NCI-H345 treated with DMSO at 0.1 percent for 48 hours (cell line): ENCODE measurements at regions not wholly inside any gene's neighbourhood (a gene's known extent, or its start where the extent isn't known, plus 50 kb on each side); places are given as distances from the start of the nearest gene placed in this dataset.
"Not testable (repeated sequence)": the region's sequence is repeated elsewhere in the genome, so short reads cannot be mapped to it uniquely, and the experiment has no call there.

Source experiments
- DNase-seq: peaks from one replicate; lab custom pipeline; 2025; ENCODE audit not compliant: unreplicated experiment; lab: John Stamatoyannopoulos, UW

GRCh38 chr4:120005527-120005926 lies 61.1 kb downstream of the MAD2L1 start:
- DNase-seq: no peak

GRCh38 chr4:120005076-120005475 lies 61.6 kb downstream of the MAD2L1 start:
- no peak for DNase-seq

- DNase-seq: no peak
Observed at GRCh38 chr4:120004054-120004453, 62.6 kb downstream of the MAD2L1 start.

DNA sequence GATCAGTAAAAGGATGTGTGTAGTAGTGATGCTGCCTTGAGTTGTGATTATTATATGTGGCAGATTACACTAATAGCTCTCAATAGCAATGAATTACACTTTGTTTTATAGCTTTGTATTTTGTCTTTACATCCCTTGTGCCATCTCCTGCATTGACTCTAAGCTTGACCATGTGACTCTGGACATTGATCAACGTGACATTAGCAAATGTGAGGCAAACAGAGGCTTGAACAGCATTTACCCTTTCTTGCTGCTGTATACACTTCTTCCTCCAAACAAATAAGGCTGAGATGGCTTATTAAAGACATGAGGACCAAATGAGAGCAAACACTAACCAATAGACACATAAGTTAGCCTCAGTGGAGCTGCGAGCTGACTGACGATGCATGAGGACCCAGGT lies 63.5 kb downstream of the MAD2L1 start:
- DNase-seq: no peak

DNA sequence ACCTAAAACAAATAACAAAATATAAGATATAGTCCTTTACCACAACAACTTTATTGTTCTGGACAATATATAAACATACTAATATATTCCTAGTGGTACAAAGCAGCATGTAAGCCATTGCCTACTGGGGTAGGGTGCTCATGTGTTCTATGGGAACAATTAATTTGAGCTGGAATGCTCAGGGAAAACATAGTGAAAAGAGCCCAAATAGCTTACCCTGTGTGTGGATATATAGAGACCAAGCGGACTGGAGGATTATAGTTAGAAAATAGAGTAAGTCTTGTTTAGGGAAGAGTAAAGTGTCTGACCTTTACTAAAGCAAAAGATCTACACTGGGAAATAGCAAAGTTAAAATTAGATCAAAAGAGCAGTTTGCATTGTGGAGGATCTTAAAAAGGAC lies 64.8 kb downstream of the MAD2L1 start:
- no peak for DNase-seq

- no peak for DNase-seq
Observed at GRCh38 chr4:120000591-120001296, 65.9 kb downstream of the MAD2L1 start.

- DNase-seq: not testable (repeated sequence)
Observed at GRCh38 chr4:119996024-119996423, 70.6 kb downstream of the MAD2L1 start.

DNA sequence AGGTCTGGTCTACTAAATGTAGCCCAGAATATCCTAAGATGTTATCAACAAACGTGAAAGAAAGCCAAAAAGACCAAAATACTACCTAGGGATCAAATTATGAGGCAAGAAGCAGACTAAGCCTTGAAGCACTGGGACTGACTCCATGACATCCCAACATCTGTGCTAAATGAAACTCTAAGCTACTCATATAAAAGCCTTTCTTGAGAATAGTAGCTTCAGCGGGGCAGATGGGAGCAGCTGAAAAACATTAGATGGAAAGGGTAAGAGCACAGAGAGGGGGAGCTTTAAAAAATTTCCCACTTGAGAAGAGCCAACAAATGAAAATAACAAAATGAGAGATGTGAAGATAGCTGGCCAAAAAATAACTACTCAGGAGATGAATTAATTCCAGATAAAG lies 81.7 kb downstream of the MAD2L1 start:
- DNase-seq: no peak

DNA sequence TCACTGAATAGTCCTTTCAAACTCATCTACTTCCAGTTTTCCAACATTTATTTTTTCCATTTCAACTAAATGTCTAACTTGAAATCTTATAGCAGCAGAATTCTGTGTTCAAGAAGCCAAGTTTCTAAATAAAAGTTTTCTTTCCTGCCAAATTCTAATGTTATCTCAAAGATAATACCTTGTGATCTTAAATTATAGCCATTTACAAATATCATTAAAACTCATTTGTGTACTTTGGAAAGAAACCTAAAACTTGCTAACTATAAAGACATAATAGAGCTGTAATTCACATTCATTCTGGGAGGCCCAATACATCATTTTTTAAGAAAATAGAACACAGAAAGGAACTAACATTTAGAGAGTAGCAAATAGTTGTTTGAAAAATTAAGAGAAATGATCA lies 83.9 kb downstream of the MAD2L1 start:
- DNase-seq: no peak

- DNase-seq: no peak
Observed at GRCh38 chr4:119980456-119980855, 86.2 kb downstream of the MAD2L1 start.

GRCh38 chr4:119977076-119977940 lies 89.3 kb downstream of the MAD2L1 start:
- no peak for DNase-seq

DNA sequence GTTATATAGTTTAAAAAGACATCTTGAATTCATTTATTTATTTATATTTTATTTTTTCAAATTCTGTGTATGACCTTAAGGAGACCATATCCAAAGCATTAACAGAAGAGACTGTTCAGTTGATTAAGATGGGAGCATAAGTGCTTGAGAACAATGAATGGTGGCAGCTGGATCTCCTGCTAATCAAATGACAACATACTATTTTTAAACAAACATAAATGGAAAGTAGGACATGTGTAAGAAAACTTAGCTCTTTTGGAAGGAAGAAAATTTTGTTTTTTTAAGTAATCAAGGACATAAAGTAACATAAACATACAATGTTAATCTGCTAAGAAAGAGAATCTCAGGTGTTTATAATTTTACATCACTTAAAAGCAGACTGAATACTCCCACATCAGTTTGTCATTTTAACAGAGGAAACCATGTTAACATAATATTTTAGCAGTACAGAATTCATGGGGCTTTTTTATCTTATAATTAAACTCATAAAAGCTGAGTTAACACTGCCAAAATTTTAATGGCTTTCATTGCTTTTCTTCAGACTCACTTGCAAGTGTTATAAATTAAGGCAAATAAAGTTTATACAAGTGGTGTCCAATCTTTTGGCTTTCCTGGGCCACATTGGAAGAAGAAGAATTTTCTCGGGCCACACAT lies 95.1 kb downstream of the MAD2L1 start:
- DNase-seq: no peak

- DNase-seq: no peak
Observed at GRCh38 chr4:119962631-119963030, 104.0 kb downstream of the MAD2L1 start.

GRCh38 chr4:119958983-119959382 lies 107.7 kb downstream of the MAD2L1 start:
- no peak for DNase-seq

DNA sequence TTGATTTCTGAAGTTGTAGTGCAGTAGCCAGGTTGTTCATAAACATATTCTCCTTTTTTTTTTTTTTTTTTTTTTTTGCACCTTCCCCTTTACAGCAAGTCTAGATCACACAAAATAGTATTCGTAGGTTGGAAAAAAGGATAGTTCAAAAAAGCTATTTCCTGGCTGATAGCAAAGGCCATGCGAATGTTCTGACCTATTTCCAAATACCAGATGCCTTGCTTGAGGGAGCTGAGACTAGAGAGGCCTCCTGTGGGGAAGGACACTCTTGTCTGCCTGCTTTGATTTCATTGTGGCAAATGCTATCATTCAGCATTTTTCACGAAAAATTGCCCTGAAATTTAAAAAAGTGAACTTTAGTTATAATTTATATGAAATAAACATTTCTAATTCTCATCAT lies 111.4 kb downstream of the MAD2L1 start:
- DNase-seq: no peak

- not testable (repeated sequence) for DNase-seq
Observed at GRCh38 chr4:119954487-119954886, 112.2 kb downstream of the MAD2L1 start.

DNA sequence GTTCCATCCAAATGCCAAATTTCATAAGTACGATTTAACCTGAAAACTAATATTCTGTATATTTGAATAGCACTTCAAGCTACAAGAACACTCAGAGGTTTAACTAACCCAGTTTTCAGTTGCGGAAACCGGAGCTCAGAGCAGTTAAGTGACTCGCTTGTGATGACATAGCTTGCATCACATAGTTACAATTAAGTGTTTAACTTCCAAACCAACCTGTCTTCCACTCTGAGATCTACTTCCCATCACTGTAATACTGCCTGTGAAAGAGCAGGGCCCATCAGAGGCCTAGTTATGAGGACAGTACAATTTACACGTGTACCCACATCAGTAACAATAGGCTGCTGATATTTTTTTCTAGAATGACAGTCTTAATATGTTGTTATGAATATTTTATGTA lies 120.3 kb downstream of the MAD2L1 start:
- no peak for DNase-seq

DNA sequence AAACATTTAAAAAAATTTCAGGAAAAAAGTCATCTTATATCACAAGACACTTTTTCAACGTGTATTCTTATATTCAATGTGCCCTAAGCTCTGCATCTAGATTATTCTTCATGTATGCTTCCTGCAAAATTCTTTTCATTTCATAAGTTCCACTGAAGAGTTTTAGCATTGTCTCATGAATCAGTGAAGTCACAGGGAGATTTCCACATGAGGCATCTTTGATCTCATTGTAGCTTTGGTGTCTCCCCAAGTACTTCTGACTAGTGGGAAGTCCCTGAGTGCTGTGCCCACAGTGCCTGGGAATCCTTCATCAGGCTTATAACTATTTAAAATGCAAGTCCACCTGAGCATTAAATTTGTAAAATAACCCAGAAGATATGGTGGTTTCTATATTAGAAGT lies 123.8 kb downstream of the MAD2L1 start:
- no peak for DNase-seq

GRCh38 chr4:119940557-119940956 lies 126.1 kb downstream of the MAD2L1 start:
- DNase-seq: no peak

DNA sequence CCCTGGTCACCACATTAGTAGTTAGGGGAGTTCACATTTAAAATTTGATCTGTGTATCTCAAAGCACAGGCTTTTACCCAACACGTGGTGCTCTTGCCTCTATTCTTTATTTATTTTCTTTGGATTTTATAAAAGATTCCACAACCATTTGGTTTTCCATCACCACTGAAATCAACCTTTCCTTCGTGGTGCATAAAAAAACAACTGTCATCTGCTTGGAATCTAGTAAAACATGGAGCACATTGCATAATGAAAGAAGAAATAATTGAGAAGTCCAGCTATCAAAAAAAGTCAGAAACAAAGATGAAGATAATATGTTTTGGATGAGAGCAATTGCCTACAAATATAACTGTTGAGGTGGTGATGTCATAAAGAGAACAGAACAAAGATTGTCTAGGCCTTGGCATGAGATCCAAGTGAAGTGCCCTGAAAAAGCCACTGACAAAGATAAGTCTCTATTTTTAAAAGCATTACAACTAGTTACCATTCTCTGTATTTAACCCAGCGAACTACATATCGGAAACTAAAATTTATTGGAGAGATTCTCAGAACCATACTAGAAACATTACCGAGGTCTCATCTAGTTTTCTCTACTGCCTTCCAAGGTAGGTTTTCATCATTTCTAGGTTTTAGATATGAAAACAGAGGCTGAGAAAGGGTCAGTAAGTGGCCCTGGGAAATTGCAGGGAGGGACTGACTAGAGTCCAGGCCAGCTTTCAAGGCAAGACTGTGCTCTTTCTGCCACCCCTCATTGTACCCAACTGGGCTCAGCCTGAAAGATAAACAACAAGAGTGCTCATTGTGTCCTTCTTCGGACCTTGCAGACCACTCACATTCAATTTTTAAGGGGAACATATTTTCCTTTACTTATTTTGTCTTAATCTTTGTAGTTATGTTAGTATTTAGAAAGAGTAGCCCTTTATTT lies 127.3 kb downstream of the MAD2L1 start:
- DNase-seq: no peak

- no peak for DNase-seq
Observed at GRCh38 chr4:119937746-119938145, 128.9 kb downstream of the MAD2L1 start.
